ENCODE measurements at regions not wholly inside any gene's neighbourhood (a gene's known extent, or its start where the extent isn't known, plus 50 kb on each side); places are given as distances from the start of the nearest gene placed in this dataset.
A peak's percentile ranks its signal among the peaks of the same experiment; 100 is the strongest.

- TF ChIP-seq ZNF565 (CRISPR knock-in tag; conservative IDR thresholded peaks at IDR 0.05; ENCODE audit: low read depth), result no peak
- no peak for TF ChIP-seq POU6F1 (CRISPR knock-in tag; IDR thresholded peaks at IDR 0.05; ENCODE audit: borderline replicate concordance, low read depth)
- no peak for TF ChIP-seq RARB (CRISPR knock-in tag; IDR thresholded peaks at IDR 0.05)
- TF ChIP-seq ZNF70 (CRISPR knock-in tag; IDR thresholded peaks at IDR 0.05), result no peak
- TF ChIP-seq ZFP30 (CRISPR knock-in tag; IDR thresholded peaks at IDR 0.05), result no peak
- no peak for TF ChIP-seq CREB5 (CRISPR knock-in tag; IDR thresholded peaks at IDR 0.05; ENCODE audit: low read depth)
- no peak for TF ChIP-seq ZC3H10 (CRISPR knock-in tag; IDR thresholded peaks at IDR 0.05)
- TF ChIP-seq ZNF8 (CRISPR knock-in tag; IDR thresholded peaks at IDR 0.05), result no peak
- TF ChIP-seq CSRNP3 (CRISPR knock-in tag; IDR thresholded peaks at IDR 0.05), result no peak
- no peak for TF ChIP-seq ESRRG (CRISPR knock-in tag; IDR thresholded peaks at IDR 0.05)
- no peak for TF ChIP-seq CSDC2 (CRISPR knock-in tag; IDR thresholded peaks at IDR 0.05)
- no peak for TF ChIP-seq TCF4 (CRISPR knock-in tag; IDR thresholded peaks at IDR 0.05; ENCODE audit: borderline replicate concordance)
- peak; percentile 31; the same call in 1 of the 3 replicates for ATAC-seq
These were observed 431.5 kb downstream of the LMO4 start for GRCh38 chr1:87760155-87760554.

- no peak for TF ChIP-seq ESRRG (CRISPR knock-in tag; IDR thresholded peaks at IDR 0.05)
- TF ChIP-seq RARB (CRISPR knock-in tag; IDR thresholded peaks at IDR 0.05), result no peak
- TF ChIP-seq OSR1 (CRISPR knock-in tag; IDR thresholded peaks at IDR 0.05), result no peak
- TF ChIP-seq TCF4 (CRISPR knock-in tag; IDR thresholded peaks at IDR 0.05; ENCODE audit: borderline replicate concordance), result no peak
- TF ChIP-seq PPARA (CRISPR knock-in tag; IDR thresholded peaks at IDR 0.05; ENCODE audit: borderline replicate concordance), result no peak
- no peak for TF ChIP-seq ISL1 (CRISPR knock-in tag; IDR thresholded peaks at IDR 0.05)
- no peak for TF ChIP-seq CSRNP3 (CRISPR knock-in tag; IDR thresholded peaks at IDR 0.05)
- ATAC-seq, result no peak
These were observed 432.0 kb downstream of the LMO4 start for GRCh38 chr1:87760654-87761053.

- ATAC-seq, result no peak
- TF ChIP-seq ZC3H10 (CRISPR knock-in tag; IDR thresholded peaks at IDR 0.05), result no peak
- no peak for TF ChIP-seq ARNTL (CRISPR knock-in tag; IDR thresholded peaks at IDR 0.05; ENCODE audit: borderline replicate concordance, low read depth)
- no peak for TF ChIP-seq CREB5 (CRISPR knock-in tag; IDR thresholded peaks at IDR 0.05; ENCODE audit: low read depth)
- no peak for TF ChIP-seq PPARA (CRISPR knock-in tag; IDR thresholded peaks at IDR 0.05; ENCODE audit: borderline replicate concordance)
- TF ChIP-seq TCF4 (CRISPR knock-in tag; IDR thresholded peaks at IDR 0.05; ENCODE audit: borderline replicate concordance), result no peak
- no peak for TF ChIP-seq ZFP3 (CRISPR knock-in tag; IDR thresholded peaks at IDR 0.05)
- TF ChIP-seq ZNF8 (CRISPR knock-in tag; IDR thresholded peaks at IDR 0.05), result no peak
- no peak for TF ChIP-seq ESRRG (CRISPR knock-in tag; IDR thresholded peaks at IDR 0.05)
- no peak for TF ChIP-seq OSR1 (CRISPR knock-in tag; IDR thresholded peaks at IDR 0.05)
- TF ChIP-seq BACH2 (CRISPR knock-in tag; IDR thresholded peaks at IDR 0.05; ENCODE audit: borderline replicate concordance), result no peak
- no peak for TF ChIP-seq CSRNP3 (CRISPR knock-in tag; IDR thresholded peaks at IDR 0.05)
- no peak for TF ChIP-seq RARB (CRISPR knock-in tag; IDR thresholded peaks at IDR 0.05)
These were observed 434.8 kb downstream of the LMO4 start for GRCh38 chr1:87763483-87763882.
